IPS-15b (cell line): ENCODE measurements at regions not wholly inside any gene's neighbourhood (a gene's known extent, or its start where the extent isn't known, plus 50 kb on each side); places are given as distances from the start of the nearest gene placed in this dataset.

Experiments used
- H3K27me3 ChIP-seq: one replicate; pipeline ENCODE4 v1.6.1; 2013; ENCODE audit warnings: low read length; ENCODE audit not compliant: control insufficient read depth, insufficient read depth
- H3K36me3 ChIP-seq: one replicate; pipeline ENCODE4 v1.6.1; 2013; ENCODE audit warnings: low read length; ENCODE audit not compliant: control insufficient read depth, insufficient read depth
- H3K4me1 ChIP-seq: one replicate; pipeline ENCODE4 v1.6.1; 2013; ENCODE audit warnings: mild to moderate bottlenecking, low read length; ENCODE audit not compliant: control insufficient read depth, insufficient read depth
- H3K4me3 ChIP-seq: one replicate; pipeline ENCODE4 v1.5.1; 2013; ENCODE audit warnings: low read depth, low read length
- H3K9ac ChIP-seq: one replicate; pipeline ENCODE4 v1.6.1; 2013; ENCODE audit warnings: low read depth, mild to moderate bottlenecking, low read length
- H3K9me3 ChIP-seq: one replicate; pipeline ENCODE4 v1.6.1; 2013; ENCODE audit warnings: mild to moderate bottlenecking, low read length; ENCODE audit not compliant: control insufficient read depth, insufficient read depth

DNA sequence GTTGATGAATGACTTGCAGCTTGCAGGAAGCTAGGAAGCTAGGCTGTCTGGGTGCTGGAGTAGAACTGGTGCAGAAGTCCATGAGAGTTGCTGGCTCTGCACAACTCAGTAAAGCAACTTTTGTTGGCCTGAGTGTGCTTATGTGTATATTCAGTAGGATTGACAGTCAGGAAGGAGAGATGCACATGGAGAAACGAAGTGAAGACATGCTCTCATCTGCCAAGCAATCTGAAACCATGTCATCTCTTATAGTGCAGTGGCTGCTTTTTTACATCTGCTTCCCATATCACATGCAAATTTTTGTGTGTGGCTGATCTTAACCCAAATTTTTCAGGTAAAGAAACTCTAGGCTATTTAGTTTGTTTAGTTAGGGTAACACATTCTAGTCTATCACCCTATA lies 252.4 kb upstream of the HS3ST5 start:
- H3K9me3 ChIP-seq = no peaks in the 10 kb centered on the region
- H3K4me3 ChIP-seq = no peak overlapping the region
- no peaks in the 10 kb centered on the region for H3K36me3 ChIP-seq
- no peaks in the 10 kb centered on the region for H3K4me1 ChIP-seq
- no peak overlapping the region for H3K9ac ChIP-seq
- H3K27me3 ChIP-seq = no peaks in the 10 kb centered on the region

DNA sequence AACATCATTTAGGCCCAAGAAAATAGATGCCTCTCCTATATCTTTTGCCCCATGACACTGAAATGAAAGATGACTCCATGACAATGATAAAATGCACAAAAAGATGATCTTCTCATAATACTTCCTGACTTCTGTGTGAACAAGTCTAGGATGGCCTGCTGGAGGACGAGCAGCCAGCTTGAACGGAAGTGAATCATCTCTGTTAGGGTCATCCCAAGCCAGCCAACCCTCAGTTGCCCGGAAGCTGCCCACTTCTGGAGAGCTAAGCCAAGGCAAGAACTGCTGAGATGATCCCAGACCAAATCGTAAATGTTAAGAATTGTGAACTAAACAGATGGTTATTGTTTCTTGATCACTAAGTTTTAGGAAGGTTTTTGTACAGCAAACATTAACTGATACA lies 249.7 kb upstream of the HS3ST5 start:
- Histone ChIP-seq H3K9ac (no peak overlapping the region), H3K36me3 (no peaks in the 10 kb centered on the region), H3K4me3 (no peak overlapping the region), H3K27me3 (no peaks in the 10 kb centered on the region), H3K4me1 (no peaks in the 10 kb centered on the region), H3K9me3 (no peaks in the 10 kb centered on the region)

DNA sequence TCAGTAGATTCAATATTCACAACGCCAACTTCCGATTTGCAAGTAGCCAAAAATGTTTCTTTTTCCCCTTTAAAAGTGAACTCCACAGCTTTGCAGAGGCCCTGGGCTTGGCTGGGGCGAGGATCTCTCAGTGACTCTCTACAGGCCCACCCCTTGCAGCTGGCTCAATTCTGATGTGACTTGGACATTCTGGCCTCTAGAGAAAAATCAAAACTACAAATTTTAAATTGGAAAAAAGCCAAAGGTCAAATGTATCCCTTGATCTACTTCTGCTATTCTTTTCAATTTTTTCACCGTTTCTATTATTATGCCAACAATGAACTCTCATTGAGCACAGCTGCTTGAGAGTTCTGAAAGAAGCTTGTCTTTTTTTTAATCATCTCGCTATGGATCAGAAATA lies 245.9 kb upstream of the HS3ST5 start:
- Histone ChIP-seq H3K4me3 (no peak overlapping the region), H3K36me3 (no peaks in the 10 kb centered on the region), H3K4me1 (no peaks in the 10 kb centered on the region), H3K27me3 (no peaks in the 10 kb centered on the region), H3K9me3 (peaks cover 10% of the 10 kb centered on the region), H3K9ac (no peak overlapping the region)

DNA sequence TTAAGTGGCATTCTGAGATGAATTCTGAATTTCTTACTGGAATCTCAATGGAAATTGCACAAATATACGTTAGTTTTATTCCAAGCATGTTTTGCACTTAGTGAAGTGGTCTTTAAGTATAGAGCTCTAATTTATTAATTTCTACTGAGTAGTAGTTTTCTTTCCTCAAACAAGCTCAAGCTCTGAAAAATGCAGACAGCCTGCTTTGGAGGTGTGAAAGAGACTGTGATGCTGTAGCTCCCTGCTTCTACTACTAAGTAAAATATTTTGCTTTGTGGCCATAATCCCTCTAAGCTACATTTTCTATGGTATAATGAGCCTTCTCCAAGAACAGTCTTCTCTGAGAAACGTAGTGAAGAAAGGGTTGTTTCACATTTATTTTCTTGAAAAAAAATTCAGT lies 243.5 kb upstream of the HS3ST5 start:
- Histone ChIP-seq H3K27me3 (no peaks in the 10 kb centered on the region), H3K9me3 (peaks cover 10% of the 10 kb centered on the region), H3K9ac (no peak overlapping the region), H3K4me3 (no peak overlapping the region), H3K36me3 (no peaks in the 10 kb centered on the region), H3K4me1 (no peaks in the 10 kb centered on the region)

DNA sequence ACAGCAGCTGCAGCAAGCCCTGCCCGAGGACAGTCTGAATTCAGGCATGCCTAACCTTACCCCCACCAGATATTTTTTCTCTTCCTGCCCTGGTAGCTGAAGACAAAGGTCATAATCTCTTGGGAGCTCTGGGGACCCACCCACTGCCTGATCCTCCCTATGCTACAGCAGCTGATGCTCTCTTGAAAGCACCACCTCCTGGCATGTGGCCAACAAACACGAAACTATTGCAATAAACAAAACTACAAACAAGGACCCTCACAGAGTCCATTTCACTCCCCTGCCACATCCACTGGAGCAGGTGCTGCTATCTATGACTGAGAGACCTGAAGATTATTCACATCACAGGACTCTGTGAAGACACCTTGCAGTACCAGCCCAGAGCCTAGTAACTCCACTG lies 238.5 kb upstream of the HS3ST5 start:
- Histone ChIP-seq H3K9ac (no peak overlapping the region), H3K4me1 (peaks cover 13% of the 10 kb centered on the region), H3K36me3 (no peaks in the 10 kb centered on the region), H3K9me3 (peaks cover 4% of the 10 kb centered on the region), H3K4me3 (no peak overlapping the region), H3K27me3 (peaks cover 3% of the 10 kb centered on the region)

DNA sequence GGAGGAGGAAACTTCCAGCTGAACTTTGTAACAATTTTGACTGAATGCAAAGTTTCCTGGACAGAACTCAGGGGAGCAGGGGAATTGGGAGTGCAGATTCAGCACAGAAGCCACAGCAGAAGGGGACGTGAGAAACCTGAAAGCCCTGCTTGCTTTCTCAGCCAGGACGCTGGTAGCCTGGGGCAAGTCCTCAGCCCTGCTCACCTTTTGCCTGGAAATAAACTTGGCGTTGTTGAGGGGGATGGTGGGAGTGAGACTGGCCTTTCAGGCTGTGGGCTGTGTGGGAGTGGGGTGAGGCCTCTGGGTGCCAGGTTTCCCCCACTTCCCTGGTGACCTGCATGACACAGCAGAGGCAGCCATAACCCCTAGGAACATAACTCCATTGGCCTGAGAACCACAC lies 238.1 kb upstream of the HS3ST5 start:
- H3K4me3 ChIP-seq = no peak overlapping the region
- peaks cover 15% of the 10 kb centered on the region for H3K4me1 ChIP-seq
- no peak overlapping the region for H3K9ac ChIP-seq

GRCh38 chr6:114579486-114579885 lies 236.7 kb upstream of the HS3ST5 start:
- H3K27me3 ChIP-seq = peaks cover 3% of the 10 kb centered on the region
- no peaks in the 10 kb centered on the region for H3K36me3 ChIP-seq
- H3K9ac ChIP-seq = no peak overlapping the region
- H3K4me3 ChIP-seq = no peak overlapping the region
- no peaks in the 10 kb centered on the region for H3K9me3 ChIP-seq
- peaks cover 15% of the 10 kb centered on the region for H3K4me1 ChIP-seq

More for the DNA sequence above, 238.1 kb upstream of the HS3ST5 start:
- Histone ChIP-seq H3K36me3 (no peaks in the 10 kb centered on the region), H3K9me3 (no peaks in the 10 kb centered on the region), H3K27me3 (peaks cover 3% of the 10 kb centered on the region)

- Histone ChIP-seq H3K36me3 (no peaks in the 10 kb centered on the region), H3K27me3 (peaks cover 3% of the 10 kb centered on the region), H3K4me3 (no peak overlapping the region), H3K4me1 (peaks cover 15% of the 10 kb centered on the region), H3K9ac (no peak overlapping the region), H3K9me3 (no peaks in the 10 kb centered on the region)
These were observed 234.3 kb upstream of the HS3ST5 start for GRCh38 chr6:114577109-114577508.

- Histone ChIP-seq H3K9me3 (no peaks in the 10 kb centered on the region), H3K9ac (no peak overlapping the region), H3K27me3 (peaks cover 3% of the 10 kb centered on the region), H3K4me1 (peaks cover 15% of the 10 kb centered on the region), H3K4me3 (no peak overlapping the region), H3K36me3 (no peaks in the 10 kb centered on the region)
These were observed 233.5 kb upstream of the HS3ST5 start for GRCh38 chr6:114576330-114576729.

DNA sequence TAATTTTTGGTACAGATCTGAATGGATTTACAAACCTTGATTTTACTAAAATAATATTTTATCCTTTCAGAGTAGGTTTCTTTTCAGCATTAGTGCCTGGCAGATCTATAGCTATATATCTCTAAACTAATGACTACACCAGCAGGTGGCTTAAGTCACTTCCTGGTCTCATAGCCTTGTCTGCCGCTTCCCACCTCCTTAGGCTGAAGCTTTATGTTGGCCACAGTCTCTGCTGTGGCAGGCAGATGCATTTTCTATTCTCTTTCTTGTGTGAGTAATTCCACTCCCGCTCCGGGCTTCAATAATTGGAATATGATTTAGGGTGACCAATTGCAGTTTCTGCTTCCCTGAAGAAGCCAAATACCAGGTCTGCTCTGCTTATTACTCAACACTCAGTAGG lies 226.8 kb upstream of the HS3ST5 start:
- Histone ChIP-seq H3K9me3 (no peaks in the 10 kb centered on the region), H3K9ac (no peak overlapping the region), H3K36me3 (no peaks in the 10 kb centered on the region), H3K27me3 (no peaks in the 10 kb centered on the region), H3K4me1 (peaks cover 8% of the 10 kb centered on the region), H3K4me3 (no peak overlapping the region)

DNA sequence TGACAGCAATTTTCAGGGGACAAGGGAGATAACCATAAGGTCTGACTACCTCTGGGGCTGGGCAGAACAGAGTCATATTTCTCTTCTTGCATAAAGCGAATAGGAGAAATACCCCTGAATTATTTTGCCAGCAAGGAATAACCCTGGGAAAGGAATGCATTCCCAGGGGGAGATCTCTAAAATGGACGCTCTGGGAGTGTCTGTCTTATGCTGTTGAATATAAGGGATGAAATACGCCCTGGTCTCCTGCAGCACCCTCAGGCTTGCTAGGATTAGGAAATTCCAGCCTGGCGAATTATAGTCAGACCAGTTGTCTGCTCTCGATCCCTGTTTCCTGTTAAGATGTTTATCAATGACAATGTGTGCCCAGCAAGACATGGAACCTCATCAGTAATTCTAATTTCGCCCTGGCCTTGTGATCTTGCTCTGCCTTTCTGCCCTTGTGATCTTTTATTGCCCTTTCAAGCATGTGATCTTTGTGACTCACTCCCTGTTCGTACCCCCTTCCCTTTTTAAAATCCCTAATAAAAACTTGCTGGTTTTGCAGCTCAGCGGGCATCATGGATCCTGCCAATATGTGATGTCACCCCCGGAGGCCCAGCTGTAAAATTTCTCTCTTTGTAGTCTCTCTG lies 221.6 kb upstream of the HS3ST5 start:
- Histone ChIP-seq H3K27me3 (no peaks in the 10 kb centered on the region), H3K9me3 (peaks cover 3% of the 10 kb centered on the region), H3K36me3 (no peaks in the 10 kb centered on the region), H3K4me1 (no peaks in the 10 kb centered on the region), H3K4me3 (no peak overlapping the region), H3K9ac (no peak overlapping the region)

- Histone ChIP-seq H3K4me1 (no peaks in the 10 kb centered on the region), H3K4me3 (no peak overlapping the region), H3K9ac (no peak overlapping the region), H3K27me3 (no peaks in the 10 kb centered on the region), H3K9me3 (peaks cover 3% of the 10 kb centered on the region), H3K36me3 (no peaks in the 10 kb centered on the region)
These were observed 216.6 kb upstream of the HS3ST5 start for GRCh38 chr6:114559419-114559818.
